ENCODE measurements at regions not wholly inside any gene's neighbourhood (a gene's known extent, or its start where the extent isn't known, plus 50 kb on each side); places are given as distances from the start of the nearest gene placed in this dataset.

DNA sequence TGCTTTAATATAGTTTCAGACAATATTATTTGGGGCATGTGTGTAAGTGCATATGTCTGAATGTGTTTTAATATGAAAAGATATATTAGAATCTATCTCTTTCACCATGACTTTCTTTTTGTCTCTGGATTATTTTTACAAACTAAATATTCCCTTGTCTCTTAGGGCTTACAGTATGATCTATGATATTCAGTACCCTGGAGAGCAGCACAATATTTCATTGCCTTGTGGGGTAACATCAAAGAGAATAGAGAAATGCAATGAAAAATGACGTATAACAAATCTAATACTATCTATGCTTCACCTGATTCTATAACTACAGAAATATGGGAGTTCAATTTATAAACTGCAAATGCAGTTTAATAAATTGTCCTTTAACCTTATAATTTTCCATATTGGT lies 2084.5 kb downstream of the MRPL39 start:
- TF ChIP-seq, protein P1, sequence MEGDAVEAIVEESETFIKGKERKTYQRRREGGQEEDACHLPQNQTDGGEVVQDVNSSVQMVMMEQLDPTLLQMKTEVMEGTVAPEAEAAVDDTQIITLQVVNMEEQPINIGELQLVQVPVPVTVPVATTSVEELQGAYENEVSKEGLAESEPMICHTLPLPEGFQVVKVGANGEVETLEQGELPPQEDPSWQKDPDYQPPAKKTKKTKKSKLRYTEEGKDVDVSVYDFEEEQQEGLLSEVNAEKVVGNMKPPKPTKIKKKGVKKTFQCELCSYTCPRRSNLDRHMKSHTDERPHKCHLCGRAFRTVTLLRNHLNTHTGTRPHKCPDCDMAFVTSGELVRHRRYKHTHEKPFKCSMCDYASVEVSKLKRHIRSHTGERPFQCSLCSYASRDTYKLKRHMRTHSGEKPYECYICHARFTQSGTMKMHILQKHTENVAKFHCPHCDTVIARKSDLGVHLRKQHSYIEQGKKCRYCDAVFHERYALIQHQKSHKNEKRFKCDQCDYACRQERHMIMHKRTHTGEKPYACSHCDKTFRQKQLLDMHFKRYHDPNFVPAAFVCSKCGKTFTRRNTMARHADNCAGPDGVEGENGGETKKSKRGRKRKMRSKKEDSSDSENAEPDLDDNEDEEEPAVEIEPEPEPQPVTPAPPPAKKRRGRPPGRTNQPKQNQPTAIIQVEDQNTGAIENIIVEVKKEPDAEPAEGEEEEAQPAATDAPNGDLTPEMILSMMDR (IDR thresholded peaks at IDR 0.05), result no peak
- TF ChIP-seq POLR2A (IDR thresholded peaks at IDR 0.05), result no peak
- H3K27ac ChIP-seq, result no peak overlapping the region
- no peaks in the 10 kb centered on the region for H3K27me3 ChIP-seq
- WGBS (ENCODE audit: insufficient coverage, low coverage, low lambda C conversion rate, missing lambda C conversion rate), result 53% methylated on average over 1 of the region's 1 CpG
- H3K9me3 ChIP-seq, result no peaks in the 10 kb centered on the region
- DNase-seq (no peak), ATAC-seq (no peak)
- H3K4me1 ChIP-seq, result no peaks in the 10 kb centered on the region
- intact Hi-C loops (cut with DNase I), result no loop called here
- no peak overlapping the region for H3K4me3 ChIP-seq
- no peaks in the 10 kb centered on the region for H3K36me3 ChIP-seq

DNA sequence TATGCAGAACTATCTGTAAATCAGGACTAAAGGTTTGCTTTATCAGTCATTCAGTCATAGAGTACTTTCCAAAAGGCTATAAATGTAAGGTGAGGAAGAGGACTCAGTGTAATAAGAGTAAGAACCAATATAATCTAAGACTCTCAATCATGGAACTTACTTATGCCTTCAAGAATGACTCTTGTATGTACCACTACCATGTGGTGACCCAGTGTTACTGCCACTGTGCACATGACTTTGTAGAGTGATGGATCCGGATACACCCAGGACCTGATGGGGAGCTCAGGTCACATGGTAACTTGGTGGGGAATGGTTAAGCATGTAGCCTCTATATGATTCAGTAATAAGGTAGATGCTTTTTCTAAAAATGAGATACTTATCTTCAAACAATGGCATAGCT lies 2099.8 kb downstream of the MRPL39 start:
- 38% methylated on average over 1 of the region's 1 CpG for WGBS (ENCODE audit: insufficient coverage, low coverage, low lambda C conversion rate, missing lambda C conversion rate)

DNA sequence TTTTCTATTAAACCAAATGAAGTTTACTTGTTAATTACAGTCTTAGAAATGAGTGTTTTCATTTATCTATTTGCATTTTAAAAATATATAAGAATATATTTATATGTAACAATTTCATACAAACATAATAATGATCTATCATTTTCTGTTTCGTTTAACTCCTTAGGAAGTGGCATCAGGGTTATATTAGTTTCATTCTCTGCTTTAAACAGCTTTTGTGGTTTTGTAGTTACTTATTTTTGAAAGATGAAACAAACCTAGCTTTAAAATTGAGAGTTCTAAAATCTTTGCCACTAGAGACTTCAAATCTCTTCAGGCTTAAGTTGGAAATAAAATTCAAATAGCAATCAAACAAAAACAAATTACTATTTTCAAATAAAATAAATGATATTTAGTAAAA lies 2110.6 kb downstream of the MRPL39 start:
- Histone ChIP-seq H3K36me3 (no peaks in the 10 kb centered on the region), H3K4me1 (no peaks in the 10 kb centered on the region), H3K27me3 (no peaks in the 10 kb centered on the region), H3K4me3 (no peak overlapping the region), H3K9me3 (no peaks in the 10 kb centered on the region), H3K27ac (no peak overlapping the region)
- intact Hi-C loops (cut with DNase I), result no loop called here
- ATAC-seq (no peak), DNase-seq (no peak)
- no peak for TF ChIP-seq POLR2A (IDR thresholded peaks at IDR 0.05)
- TF ChIP-seq, protein P1 (IDR thresholded peaks at IDR 0.05), result no peak
- 18% methylated on average over 1 of the region's 1 CpG for WGBS (ENCODE audit: insufficient coverage, low coverage, low lambda C conversion rate, missing lambda C conversion rate)

More for the DNA sequence above, 2099.8 kb downstream of the MRPL39 start:
- no peaks in the 10 kb centered on the region for H3K4me1 ChIP-seq
- no peaks in the 10 kb centered on the region for H3K9me3 ChIP-seq
- intact Hi-C loops (cut with DNase I), result no loop called here
- H3K27ac ChIP-seq, result no peak overlapping the region
- ATAC-seq, result no peak
- no peak for TF ChIP-seq POLR2A (IDR thresholded peaks at IDR 0.05)
- TF ChIP-seq, protein P1 (IDR thresholded peaks at IDR 0.05), result no peak
- H3K27me3 ChIP-seq, result no peaks in the 10 kb centered on the region
- H3K4me3 ChIP-seq, result no peak overlapping the region
- H3K36me3 ChIP-seq, result no peaks in the 10 kb centered on the region
- no peak for DNase-seq

DNA sequence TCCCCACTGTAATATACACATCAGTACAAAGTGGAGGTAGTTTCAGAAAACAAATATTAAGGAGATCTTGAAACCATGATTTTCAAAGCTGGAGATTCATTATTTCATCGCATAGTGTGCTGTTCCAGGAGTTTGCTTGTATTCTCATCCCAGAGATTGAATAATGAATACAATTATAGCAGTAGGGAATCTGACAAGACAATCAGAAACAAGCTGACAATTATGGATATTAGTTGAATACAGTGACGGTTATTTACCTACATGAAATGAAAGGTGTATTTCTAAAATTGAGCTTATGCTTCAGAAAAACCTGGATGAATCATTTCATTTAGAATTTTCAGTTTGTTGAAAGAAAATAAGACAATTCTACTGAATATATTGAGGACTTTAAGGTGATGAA lies 2119.0 kb downstream of the MRPL39 start:
- intact Hi-C loops (cut with DNase I), result no loop called here
- ATAC-seq, result no peak

More for the DNA sequence above, 2119.0 kb downstream of the MRPL39 start:
- 38% methylated on average over 2 of the region's 2 CpGs for WGBS (ENCODE audit: insufficient coverage, low coverage, low lambda C conversion rate, missing lambda C conversion rate)
- Histone ChIP-seq H3K9me3 (no peaks in the 10 kb centered on the region), H3K27ac (no peak overlapping the region), H3K36me3 (no peaks in the 10 kb centered on the region), H3K4me1 (no peaks in the 10 kb centered on the region), H3K4me3 (no peak overlapping the region), H3K27me3 (no peaks in the 10 kb centered on the region)
- TF ChIP-seq, protein P1 (IDR thresholded peaks at IDR 0.05), result no peak
- TF ChIP-seq POLR2A (IDR thresholded peaks at IDR 0.05), result no peak
- DNase-seq, result no peak
